Stomach (tissue), 4 donors: ENCODE measurements at regions not wholly inside any gene's neighbourhood (a gene's known extent, or its start where the extent isn't known, plus 50 kb on each side); places are given as distances from the start of the nearest gene placed in this dataset.

Experiments
- CTCF ChIP-seq, 7 experiments: fragments of 450-650 bp in 4 of 7; fragments of 200-600 bp in 3 of 7; sonication (generic) in 3 of 7; IDR thresholded peaks; one replicate each; pipeline ENCODE4 v1.5.1; 2016 to 2019; ENCODE audit warnings: antibody characterized with exemption in 7 of 7, control low read depth in 2 of 7, mild to moderate bottlenecking in 1 of 7
- EP300 ChIP-seq: sonication (generic); formaldehyde crosslinking; IDR thresholded peaks from one replicate; pipeline ENCODE4 v1.6.1; 2017; ENCODE audit warnings: antibody characterized with exemption
- POLR2A ChIP-seq, 4 donors: fragments of 450-650 bp; IDR thresholded peaks; one replicate each; pipeline ENCODE4 v1.6.1; 2016; ENCODE audit warnings: antibody characterized with exemption in 4 of 4, control low read depth in 2 of 4, mild to moderate bottlenecking in 1 of 4, moderate library complexity in 1 of 4
- POLR2AphosphoS5 ChIP-seq, 3 donors: sonication (generic); formaldehyde crosslinking; IDR thresholded peaks; one replicate each; pipeline ENCODE4 v1.6.1; 2016; ENCODE audit warnings: antibody characterized with exemption in 3 of 3

GRCh38 chr3:80113331-80113730, 345.5 kb upstream of the ROBO1 start:
- TF ChIP-seq CTCF (IDR thresholded peaks at IDR 0.05) (no peak), EP300 (no peak), POLR2AphosphoS5 (IDR thresholded peaks at IDR 0.05) (no peak), POLR2A (IDR thresholded peaks at IDR 0.05) (no peak)
